ENCODE measurements at regions not wholly inside any gene's neighbourhood (a gene's known extent, or its start where the extent isn't known, plus 50 kb on each side); places are given as distances from the start of the nearest gene placed in this dataset.

- TF ChIP-seq CTCF (IDR thresholded peaks at IDR 0.05; ENCODE audit: poor library complexity, severe bottlenecking) (no peak), REST (IDR thresholded peaks at IDR 0.05; ENCODE audit: borderline replicate concordance) (no peak), TAF1 (IDR thresholded peaks at IDR 0.05; ENCODE audit: low read depth) (no peak), EP300 (conservative IDR thresholded peaks at IDR 0.05; ENCODE audit: poor library complexity, severe bottlenecking) (no peak)
These were observed 446.5 kb downstream of the SPRY1 start for GRCh38 chr4:123843137-123843536.

Measured in neural cell (in vitro differentiated cells).